Right lobe of liver (tissue), 6 donors: ENCODE measurements at regions not wholly inside any gene's neighbourhood (a gene's known extent, or its start where the extent isn't known, plus 50 kb on each side); places are given as distances from the start of the nearest gene placed in this dataset.

ENCODE experiments used
- ATAC-seq, 4 donors: fragments of 200-7000 bp; cut with Tn5 transposase; one replicate each; pipeline ENCODE4 v1.9.1; 2020; ENCODE audit warnings: mild to moderate bottlenecking in 4 of 4, moderate library complexity in 4 of 4
- DNase-seq, 3 donors: peaks; one replicate each; pipeline ENCODE4 v3.0.0-alpha.2; 2020
- H3K27ac ChIP-seq, 3 donors: fragments of 200-600 bp; one replicate each; pipeline ENCODE4 v1.8.0; 2022
- H3K27me3 ChIP-seq, 2 donors: fragments of 200-600 bp; one replicate each; pipeline ENCODE4 v1.8.0; 2022
- H3K36me3 ChIP-seq, 4 donors: fragments of 200-600 bp; sonication (generic) in 1 of 4; one replicate each; pipeline versions ENCODE4 v1.5.1 to v1.8.0; 2017 to 2022; ENCODE audit warnings: control low read depth in 1 of 4
- H3K4me1 ChIP-seq, 4 donors: fragments of 200-600 bp; sonication (generic) in 1 of 4; one replicate each; pipeline versions ENCODE4 v1.5.1 to v1.8.0; 2017 to 2022; ENCODE audit warnings: control low read depth in 1 of 4
- H3K4me3 ChIP-seq, 3 donors: fragments of 200-600 bp; one replicate each; pipeline ENCODE4 v1.8.0; 2022
- H3K9me3 ChIP-seq, 4 donors: fragments of 200-600 bp; sonication (generic) in 1 of 4; one replicate each; pipeline versions ENCODE4 v1.5.1 to v1.8.0; 2017 to 2022; ENCODE audit warnings: control low read depth in 1 of 4
- POLR2A ChIP-seq: fragments of 450-650 bp; IDR thresholded peaks from one replicate; pipeline ENCODE4 v1.6.1; 2017; ENCODE audit warnings: antibody characterized with exemption, mild to moderate bottlenecking
- WGBS: methylation state at CpG from one replicate; pipeline ENCODE4 v1.1.6; 2018; ENCODE audit warnings: low coverage, low lambda C conversion rate; ENCODE audit not compliant: insufficient coverage; ENCODE audit errors: missing lambda C conversion rate; 5-methylcytosine and 5-hydroxymethylcytosine counted together
- intact Hi-C, 2 donors: fragments of 100-400 bp; cut with DNase I; formaldehyde crosslinking; loops; one replicate each; pipeline versions ENCODE4 v1.11.2 to v1.14.1; 2022
- TF ChIP-seq, protein P1 (sequence below), 4 donors: fragments of 200-600 bp in 3 of 4; fragments of 450-650 bp in 1 of 4; IDR thresholded peaks; one replicate each; pipeline versions ENCODE4 v1.5.1 to v1.8.0; 2016 to 2022; ENCODE audit warnings: antibody characterized with exemption in 4 of 4, mild to moderate bottlenecking in 2 of 4
- donor health status: DM: no; HTN: yes; CAD: no.
- donor health status: DM: no; HTN: no; CAD: no.
- donor health status: DM: no; HTN: no; CAD: no.
- donor health status: DM: no; HTN: yes; CAD: no.
- donor health status: DM: no; HTN: yes; CAD: no.

- Histone ChIP-seq H3K27ac (no peak overlapping the region), H3K4me3 (no peak overlapping the region), H3K27me3 (no peaks in the 10 kb centered on the region), H3K4me1 (no peaks in the 10 kb centered on the region), H3K9me3 (peaks cover 0 to 12% (median 0%) of the 10 kb centered on the region in 4 donors), H3K36me3 (no peaks in the 10 kb centered on the region)
- TF ChIP-seq, protein P1, sequence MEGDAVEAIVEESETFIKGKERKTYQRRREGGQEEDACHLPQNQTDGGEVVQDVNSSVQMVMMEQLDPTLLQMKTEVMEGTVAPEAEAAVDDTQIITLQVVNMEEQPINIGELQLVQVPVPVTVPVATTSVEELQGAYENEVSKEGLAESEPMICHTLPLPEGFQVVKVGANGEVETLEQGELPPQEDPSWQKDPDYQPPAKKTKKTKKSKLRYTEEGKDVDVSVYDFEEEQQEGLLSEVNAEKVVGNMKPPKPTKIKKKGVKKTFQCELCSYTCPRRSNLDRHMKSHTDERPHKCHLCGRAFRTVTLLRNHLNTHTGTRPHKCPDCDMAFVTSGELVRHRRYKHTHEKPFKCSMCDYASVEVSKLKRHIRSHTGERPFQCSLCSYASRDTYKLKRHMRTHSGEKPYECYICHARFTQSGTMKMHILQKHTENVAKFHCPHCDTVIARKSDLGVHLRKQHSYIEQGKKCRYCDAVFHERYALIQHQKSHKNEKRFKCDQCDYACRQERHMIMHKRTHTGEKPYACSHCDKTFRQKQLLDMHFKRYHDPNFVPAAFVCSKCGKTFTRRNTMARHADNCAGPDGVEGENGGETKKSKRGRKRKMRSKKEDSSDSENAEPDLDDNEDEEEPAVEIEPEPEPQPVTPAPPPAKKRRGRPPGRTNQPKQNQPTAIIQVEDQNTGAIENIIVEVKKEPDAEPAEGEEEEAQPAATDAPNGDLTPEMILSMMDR (IDR thresholded peaks at IDR 0.05), result no peak
- no peak for TF ChIP-seq POLR2A
- WGBS, result no CpG with 5 or more reads among the region's 4 CpGs
- DNase-seq (peak in 1 of 3 donors; percentile 41), ATAC-seq (peak; percentile 53 to 87 (median 71))
- intact Hi-C loops, result no loop called here
These were observed 228.4 kb upstream of the POU3F1 start for GRCh38 chr1:38274974-38275373.

GRCh38 chr1:38273196-38273804 lies 226.7 kb upstream of the POU3F1 start:
- no peak for ATAC-seq
- WGBS, result 63% methylated on average over 4 of the region's 9 CpGs
- H3K4me1 ChIP-seq, result no peaks in the 10 kb centered on the region
- no peaks in the 10 kb centered on the region for H3K27me3 ChIP-seq
- peaks cover 0 to 1% (median 0%) of the 10 kb centered on the region in 4 donors for H3K9me3 ChIP-seq
- DNase-seq, result no peak
- no peak for TF ChIP-seq POLR2A
- TF ChIP-seq, protein P1 (IDR thresholded peaks at IDR 0.05), result no peak
- no peak overlapping the region for H3K4me3 ChIP-seq
- H3K27ac ChIP-seq, result no peak overlapping the region
- intact Hi-C loops, result no loop called here
- no peaks in the 10 kb centered on the region for H3K36me3 ChIP-seq

DNA sequence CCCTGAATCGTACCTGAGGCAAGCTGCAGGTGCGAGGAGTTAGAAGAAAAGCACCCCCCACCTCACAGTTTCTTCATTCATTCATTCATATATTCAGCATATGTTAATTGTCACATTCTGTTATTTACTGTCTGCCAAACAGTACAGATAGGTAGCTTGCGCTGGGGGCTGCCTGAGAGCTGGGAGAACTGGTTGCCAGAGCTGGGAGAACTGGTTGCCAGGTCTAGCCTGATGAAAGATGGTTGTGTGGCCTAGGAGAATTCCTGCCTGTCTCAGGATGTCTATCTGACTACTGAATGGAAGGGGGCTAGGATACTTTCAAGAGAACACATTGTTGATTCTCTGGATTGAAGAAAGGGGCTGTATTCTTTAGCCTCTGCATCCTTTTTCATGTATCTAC lies 225.9 kb upstream of the POU3F1 start:
- no peak for ATAC-seq
- Histone ChIP-seq H3K9me3 (no peaks in the 10 kb centered on the region), H3K27ac (no peak overlapping the region), H3K36me3 (no peaks in the 10 kb centered on the region), H3K4me3 (no peak overlapping the region), H3K4me1 (no peaks in the 10 kb centered on the region), H3K27me3 (no peaks in the 10 kb centered on the region)
- 58% methylated on average over 3 of the region's 3 CpGs for WGBS
- no peak for DNase-seq
- TF ChIP-seq, protein P1 (IDR thresholded peaks at IDR 0.05), result no peak
- no peak for TF ChIP-seq POLR2A
- intact Hi-C loops, result no loop called here

- intact Hi-C loops, result no loop called here
These were observed 224.4 kb upstream of the POU3F1 start for GRCh38 chr1:38270849-38271633.

More at GRCh38 chr1:38270849-38271633, 224.4 kb upstream of the POU3F1 start:
- DNase-seq (no peak), ATAC-seq (no peak)
- Histone ChIP-seq H3K27ac (no peak overlapping the region), H3K4me3 (no peak overlapping the region), H3K36me3 (no peaks in the 10 kb centered on the region), H3K9me3 (no peaks in the 10 kb centered on the region), H3K27me3 (no peaks in the 10 kb centered on the region), H3K4me1 (no peaks in the 10 kb centered on the region)
- TF ChIP-seq, protein P1 (IDR thresholded peaks at IDR 0.05), result no peak
- no peak for TF ChIP-seq POLR2A
- WGBS, result 41% methylated on average over 5 of the region's 12 CpGs
